Karpas-422 (cell line): ENCODE measurements at regions not wholly inside any gene's neighbourhood (a gene's known extent, or its start where the extent isn't known, plus 50 kb on each side); places are given as distances from the start of the nearest gene placed in this dataset.

ENCODE experiments used
- DNase-seq: peaks from one replicate; pipeline ENCODE4 v3.0.0-alpha.2; 2015
- H2AFZ ChIP-seq: fragments of 200-600 bp; sonication (generic); 2 replicates; pipeline ENCODE4 v1.6.1; 2014; ENCODE audit warnings: antibody characterized with exemption, low read length, mixed read lengths
- H3K27ac ChIP-seq: fragments of 200-600 bp; sonication (generic); 2 replicates; pipeline ENCODE4 v1.5.1; 2014; ENCODE audit warnings: mild to moderate bottlenecking, low read length, moderate library complexity
- H3K27me3 ChIP-seq: fragments of 200-600 bp; sonication (generic); 2 replicates; pipeline ENCODE4 v1.6.1; 2014; ENCODE audit warnings: low read length, mixed read lengths
- H3K36me3 ChIP-seq: fragments of 200-600 bp; sonication (generic); 2 replicates; pipeline ENCODE4 v1.6.1; 2014; ENCODE audit warnings: low read length, mixed read lengths; ENCODE audit not compliant: insufficient read depth
- H3K4me1 ChIP-seq: fragments of 200-600 bp; sonication (generic); 2 replicates; pipeline ENCODE4 v1.6.1; 2014; ENCODE audit warnings: mild to moderate bottlenecking, low read length, mixed read lengths
- H3K4me2 ChIP-seq: fragments of 200-600 bp; sonication (generic); 2 replicates; pipeline ENCODE4 v1.6.1; 2014; ENCODE audit warnings: low read length, low read depth, mild to moderate bottlenecking; ENCODE audit not compliant: poor library complexity, severe bottlenecking
- H3K4me3 ChIP-seq: fragments of 200-600 bp; sonication (generic); 2 replicates; pipeline ENCODE4 v1.5.1; 2014; ENCODE audit warnings: mild to moderate bottlenecking, antibody characterized with exemption, low read length, mixed read lengths
- H3K79me2 ChIP-seq: fragments of 200-600 bp; sonication (generic); 2 replicates; pipeline ENCODE4 v1.6.1; 2014; ENCODE audit warnings: mild to moderate bottlenecking, low read length, mixed read lengths
- H3K9ac ChIP-seq: fragments of 200-600 bp; sonication (generic); 2 replicates; pipeline ENCODE4 v1.6.0; 2014; ENCODE audit warnings: low read length
- H3K9me2 ChIP-seq: fragments of 200-600 bp; sonication (generic), shearing (Covaris generic); replicated peaks from 2 replicates; pipeline ENCODE4 v1.6.0; 2014; ENCODE audit warnings: mild to moderate bottlenecking, low read length, moderate library complexity; ENCODE audit not compliant: insufficient read depth
- H3K9me3 ChIP-seq: fragments of 300-700, 200-600 bp; sonication (generic); 2 replicates; pipeline ENCODE4 v1.6.1; 2014; ENCODE audit warnings: low read length, mixed read lengths
- H4K20me1 ChIP-seq: fragments of 200-600 bp; sonication (generic); 2 replicates; pipeline ENCODE4 v1.6.1; 2014; ENCODE audit warnings: mild to moderate bottlenecking, antibody characterized with exemption, low read length, low read depth; ENCODE audit not compliant: insufficient read depth

DNA sequence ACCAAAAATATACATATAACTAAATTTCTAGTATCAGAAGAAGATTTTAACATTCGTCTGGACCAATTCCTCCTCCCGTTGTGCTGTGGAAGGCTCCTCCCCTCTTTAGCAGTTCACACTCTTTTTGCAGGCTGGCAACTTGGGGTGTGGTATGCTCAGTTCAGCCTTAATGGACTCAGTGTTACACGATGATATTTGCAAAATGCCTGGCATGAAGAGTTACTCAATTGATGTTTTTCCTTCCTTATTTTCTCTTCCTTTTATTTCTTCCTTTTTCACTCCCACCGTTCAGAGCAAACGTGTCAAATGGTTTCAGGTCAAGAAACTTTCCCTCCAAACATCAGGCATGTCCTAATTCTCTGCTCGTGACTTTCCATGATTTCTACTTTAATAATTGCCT lies 248.3 kb downstream of the PHF14 start:
- no peak overlapping the region for H3K4me3 ChIP-seq
- no peak for DNase-seq
- H3K9ac ChIP-seq: no peak overlapping the region
- H3K79me2 ChIP-seq: no peaks in the 10 kb centered on the region
- no peaks in the 10 kb centered on the region for H3K9me2 ChIP-seq
- H2AFZ ChIP-seq: peak overlapping the region; percentile 76; the same call in 1 of the 2 replicates
- H3K9me3 ChIP-seq: no peaks in the 10 kb centered on the region
- H3K36me3 ChIP-seq: no peaks in the 10 kb centered on the region
- no peak overlapping the region for H3K27ac ChIP-seq
- H4K20me1 ChIP-seq: no peaks in the 10 kb centered on the region
- no peaks in the 10 kb centered on the region for H3K27me3 ChIP-seq
- peak overlapping the region; percentile 15 for H3K4me2 ChIP-seq
- H3K4me1 ChIP-seq: peaks cover 10% of the 10 kb centered on the region

- no peak for DNase-seq
- H2AFZ ChIP-seq: no peak overlapping the region
- no peaks in the 10 kb centered on the region for H3K27me3 ChIP-seq
- H3K9me2 ChIP-seq: no peaks in the 10 kb centered on the region
- no peak overlapping the region for H3K4me2 ChIP-seq
- H3K36me3 ChIP-seq: no peaks in the 10 kb centered on the region
- H3K79me2 ChIP-seq: no peaks in the 10 kb centered on the region
- H3K9ac ChIP-seq: no peak overlapping the region
- no peak overlapping the region for H3K4me3 ChIP-seq
- H3K27ac ChIP-seq: no peak overlapping the region
- H4K20me1 ChIP-seq: no peaks in the 10 kb centered on the region
- peaks cover 12% of the 10 kb centered on the region for H3K4me1 ChIP-seq
- no peaks in the 10 kb centered on the region for H3K9me3 ChIP-seq
These were observed 250.9 kb downstream of the PHF14 start for GRCh38 chr7:11224535-11224934.

- DNase-seq: no peak
- Histone ChIP-seq H3K36me3 (no peaks in the 10 kb centered on the region), H3K9me3 (no peaks in the 10 kb centered on the region), H4K20me1 (no peaks in the 10 kb centered on the region), H2AFZ (0 out of 2 replicates have a peak overlapping the region, but pooled peaks have one; percentile 2), H3K9ac (no peak overlapping the region), H3K79me2 (no peaks in the 10 kb centered on the region), H3K4me3 (no peak overlapping the region), H3K27me3 (no peaks in the 10 kb centered on the region), H3K4me2 (no peak overlapping the region), H3K4me1 (0 out of 2 replicates have a peak, but pooled peaks cover 2% of the 10 kb centered on the region), H3K9me2 (no peaks in the 10 kb centered on the region), H3K27ac (no peak overlapping the region)
These were observed 254.8 kb downstream of the PHF14 start for GRCh38 chr7:11228515-11228914.

- Histone ChIP-seq H3K4me1 (0 out of 2 replicates have a peak, but pooled peaks cover 2% of the 10 kb centered on the region), H3K79me2 (no peaks in the 10 kb centered on the region), H3K27ac (no peak overlapping the region), H3K4me3 (no peak overlapping the region), H2AFZ (no peak overlapping the region), H4K20me1 (no peaks in the 10 kb centered on the region), H3K9me3 (no peaks in the 10 kb centered on the region), H3K27me3 (no peaks in the 10 kb centered on the region), H3K4me2 (no peak overlapping the region), H3K36me3 (no peaks in the 10 kb centered on the region), H3K9ac (no peak overlapping the region), H3K9me2 (no peaks in the 10 kb centered on the region)
- DNase-seq: no peak
These were observed 257.5 kb downstream of the PHF14 start for GRCh38 chr7:11231190-11231589.

DNA sequence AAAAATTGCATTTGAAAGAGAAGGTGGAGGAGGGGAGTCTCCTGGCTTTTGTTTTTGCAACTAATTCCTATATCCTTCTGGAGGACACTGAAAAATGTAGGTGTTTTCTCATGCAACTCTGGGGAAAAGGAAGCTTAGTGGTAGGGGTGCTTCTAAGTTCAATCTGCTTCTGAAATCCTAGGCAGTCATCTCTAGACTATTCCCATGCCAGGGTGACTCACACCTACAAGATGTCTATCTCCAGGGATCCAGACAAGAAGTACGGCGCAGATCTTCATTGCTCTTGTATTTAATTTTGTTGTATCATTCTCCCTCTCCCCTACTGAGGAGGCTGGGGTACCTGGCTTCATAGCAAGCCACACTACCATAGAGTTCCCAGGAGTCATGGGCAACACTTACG lies 258.8 kb downstream of the PHF14 start:
- Histone ChIP-seq H3K4me2 (no peak overlapping the region), H4K20me1 (no peaks in the 10 kb centered on the region), H3K4me3 (no peak overlapping the region), H3K27me3 (no peaks in the 10 kb centered on the region), H3K36me3 (no peaks in the 10 kb centered on the region), H3K27ac (no peak overlapping the region), H3K4me1 (peaks cover 10% of the 10 kb centered on the region), H3K9me3 (no peaks in the 10 kb centered on the region), H3K9ac (no peak overlapping the region), H3K9me2 (no peaks in the 10 kb centered on the region), H3K79me2 (no peaks in the 10 kb centered on the region), H2AFZ (no peak overlapping the region)
- DNase-seq: no peak

DNA sequence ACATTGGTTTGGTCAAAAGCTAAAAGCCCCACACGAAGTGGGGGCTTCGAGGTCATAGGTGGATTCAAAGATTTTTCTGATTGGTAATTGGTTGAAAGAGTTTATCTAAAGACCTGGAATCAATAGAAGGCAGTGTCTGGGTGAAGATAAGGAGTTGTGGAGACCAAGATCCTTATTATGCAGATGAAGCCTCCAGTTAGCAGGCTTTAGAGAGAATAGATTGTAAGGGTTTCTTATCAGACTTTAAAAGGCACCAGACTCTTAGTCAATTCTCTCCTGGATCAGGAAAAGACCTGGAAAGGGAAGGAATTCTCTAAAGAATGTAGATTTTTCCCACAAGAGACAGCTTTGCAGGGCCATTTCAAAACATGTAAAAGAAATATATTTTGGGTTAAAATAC lies 260.2 kb downstream of the PHF14 start:
- Histone ChIP-seq H3K27ac (no peak overlapping the region), H3K9me2 (no peaks in the 10 kb centered on the region), H3K9ac (no peak overlapping the region), H3K4me1 (peaks cover 20% of the 10 kb centered on the region), H3K36me3 (no peaks in the 10 kb centered on the region), H3K4me3 (no peak overlapping the region), H3K79me2 (no peaks in the 10 kb centered on the region), H3K4me2 (no peak overlapping the region), H2AFZ (no peak overlapping the region), H3K27me3 (no peaks in the 10 kb centered on the region), H4K20me1 (no peaks in the 10 kb centered on the region), H3K9me3 (no peaks in the 10 kb centered on the region)
- DNase-seq: no peak

GRCh38 chr7:11235491-11235890 lies 261.8 kb downstream of the PHF14 start:
- H3K9me3 ChIP-seq: no peaks in the 10 kb centered on the region
- H3K36me3 ChIP-seq: no peaks in the 10 kb centered on the region
- no peak overlapping the region for H3K4me3 ChIP-seq
- no peak overlapping the region for H2AFZ ChIP-seq
- no peak overlapping the region for H3K4me2 ChIP-seq
- no peaks in the 10 kb centered on the region for H3K27me3 ChIP-seq
- H3K4me1 ChIP-seq: peaks cover 17% of the 10 kb centered on the region
- no peak overlapping the region for H3K9ac ChIP-seq
- no peaks in the 10 kb centered on the region for H3K79me2 ChIP-seq
- H3K27ac ChIP-seq: no peak overlapping the region
- no peak for DNase-seq
- H4K20me1 ChIP-seq: no peaks in the 10 kb centered on the region
- H3K9me2 ChIP-seq: no peaks in the 10 kb centered on the region

DNA sequence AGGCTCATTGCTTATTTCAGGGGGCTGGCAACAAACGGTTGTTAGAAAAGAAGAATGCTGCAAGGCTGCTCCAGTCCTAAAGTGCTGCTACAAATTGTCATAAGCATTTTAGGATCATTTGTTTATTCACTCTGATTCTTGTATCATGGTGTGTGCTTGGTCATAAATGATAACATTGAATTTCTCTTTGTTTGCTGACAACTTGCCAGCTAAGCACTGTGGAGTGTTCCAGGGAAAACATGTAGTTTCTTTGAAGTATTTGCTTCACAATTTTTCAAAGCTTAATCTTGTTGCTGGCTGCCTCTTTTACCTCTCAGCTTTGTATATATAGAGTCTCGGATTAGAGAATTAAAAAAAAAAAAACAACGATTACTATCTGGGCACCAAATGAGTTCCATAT lies 263.0 kb downstream of the PHF14 start:
- H3K79me2 ChIP-seq: no peaks in the 10 kb centered on the region
- no peaks in the 10 kb centered on the region for H3K9me3 ChIP-seq
- no peaks in the 10 kb centered on the region for H3K36me3 ChIP-seq
- H2AFZ ChIP-seq: no peak overlapping the region
- H3K4me2 ChIP-seq: no peak overlapping the region
- no peaks in the 10 kb centered on the region for H3K9me2 ChIP-seq
- no peak overlapping the region for H3K9ac ChIP-seq
- no peak for DNase-seq
- no peaks in the 10 kb centered on the region for H3K27me3 ChIP-seq
- H4K20me1 ChIP-seq: no peaks in the 10 kb centered on the region
- peaks cover 17% of the 10 kb centered on the region for H3K4me1 ChIP-seq
- H3K27ac ChIP-seq: no peak overlapping the region
- H3K4me3 ChIP-seq: no peak overlapping the region

DNA sequence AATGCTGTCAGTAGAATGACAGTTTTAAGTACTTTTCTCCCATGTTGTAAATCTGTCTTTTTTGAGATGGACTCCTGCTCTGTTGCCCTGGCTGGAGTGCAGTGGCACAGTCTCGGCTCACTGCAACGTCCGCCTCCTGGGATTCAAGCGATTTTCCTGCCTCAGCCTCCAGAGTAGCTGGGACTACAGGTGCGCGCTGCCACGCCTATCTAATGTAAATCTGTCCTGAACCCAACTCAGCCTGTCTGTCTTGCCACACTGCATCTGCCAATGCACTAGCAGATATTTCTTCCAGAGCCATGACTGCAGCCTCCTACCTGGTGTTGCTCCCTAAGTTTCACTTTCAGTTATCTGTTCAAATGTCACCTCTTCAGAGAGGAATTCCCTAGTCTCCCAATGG lies 264.1 kb downstream of the PHF14 start:
- no peak overlapping the region for H3K4me3 ChIP-seq
- H3K27me3 ChIP-seq: no peaks in the 10 kb centered on the region
- no peaks in the 10 kb centered on the region for H3K79me2 ChIP-seq
- no peaks in the 10 kb centered on the region for H4K20me1 ChIP-seq
- H3K4me2 ChIP-seq: peak overlapping the region; percentile 35
- no peak overlapping the region; the same call in 1 of the 2 replicates for H2AFZ ChIP-seq
- H3K9ac ChIP-seq: no peak overlapping the region
- H3K9me3 ChIP-seq: no peaks in the 10 kb centered on the region
- no peak overlapping the region for H3K27ac ChIP-seq
- H3K4me1 ChIP-seq: peaks cover 17% of the 10 kb centered on the region
- no peaks in the 10 kb centered on the region for H3K9me2 ChIP-seq
- H3K36me3 ChIP-seq: no peaks in the 10 kb centered on the region
- DNase-seq: peak; percentile 52
